COLO668 (cell line): ENCODE measurements at regions not wholly inside any gene's neighbourhood (a gene's known extent, or its start where the extent isn't known, plus 50 kb on each side); places are given as distances from the start of the nearest gene placed in this dataset.

ENCODE experiments used
- DNase-seq: peaks from one replicate; lab custom pipeline; 2025; ENCODE audit not compliant: unreplicated experiment; lab: John Stamatoyannopoulos, UW

GRCh38 chr12:41777064-41777790 lies 367.4 kb downstream of the GXYLT1 start:
- DNase-seq = no peak

GRCh38 chr12:41772478-41772877 lies 372.2 kb downstream of the GXYLT1 start:
- no peak for DNase-seq

- DNase-seq = no peak
Observed at GRCh38 chr12:41769810-41770209, 374.9 kb downstream of the GXYLT1 start.

GRCh38 chr12:41768456-41768855 lies 376.2 kb downstream of the GXYLT1 start:
- no peak for DNase-seq

GRCh38 chr12:41762691-41763090 lies 382.0 kb downstream of the GXYLT1 start:
- DNase-seq = no peak

GRCh38 chr12:41745593-41745992 lies 399.1 kb downstream of the GXYLT1 start:
- no peak for DNase-seq

GRCh38 chr12:41743835-41744234 lies 400.8 kb downstream of the GXYLT1 start:
- DNase-seq = no peak

- no peak for DNase-seq
Observed at GRCh38 chr12:41739066-41739465, 405.6 kb downstream of the GXYLT1 start.

- DNase-seq = no peak
Observed at GRCh38 chr12:41737423-41737822, 407.3 kb downstream of the GXYLT1 start.

GRCh38 chr12:41736436-41736835 lies 408.2 kb downstream of the GXYLT1 start:
- DNase-seq = no peak

- DNase-seq = no peak
Observed at GRCh38 chr12:41731691-41732090, 413.0 kb downstream of the GXYLT1 start.

GRCh38 chr12:41731061-41731460 lies 413.6 kb downstream of the GXYLT1 start:
- DNase-seq = no peak

GRCh38 chr12:41724216-41724615 lies 420.5 kb downstream of the GXYLT1 start:
- no peak for DNase-seq

GRCh38 chr12:41719214-41719613 lies 425.5 kb downstream of the GXYLT1 start:
- DNase-seq = no peak

GRCh38 chr12:41715256-41715655 lies 429.4 kb downstream of the GXYLT1 start:
- DNase-seq = no peak

- DNase-seq = no peak
Observed at GRCh38 chr12:41709463-41710285, 435.0 kb downstream of the GXYLT1 start.

- no peak for DNase-seq
Observed at GRCh38 chr12:41709012-41709411, 435.7 kb downstream of the GXYLT1 start.

- no peak for DNase-seq
Observed at GRCh38 chr12:41706376-41706775, 438.3 kb downstream of the GXYLT1 start.

GRCh38 chr12:41701943-41702601 lies 442.6 kb downstream of the GXYLT1 start:
- DNase-seq = no peak

GRCh38 chr12:41700940-41701339 lies 443.7 kb downstream of the GXYLT1 start:
- no peak for DNase-seq

- peak; percentile 3 for DNase-seq
Observed at GRCh38 chr12:41699658-41700057, 445.0 kb downstream of the GXYLT1 start.

- DNase-seq = no peak
Observed at GRCh38 chr12:41697161-41697560, 447.5 kb downstream of the GXYLT1 start.
